HCT116 (cell line): ENCODE measurements at regions not wholly inside any gene's neighbourhood (a gene's known extent, or its start where the extent isn't known, plus 50 kb on each side); places are given as distances from the start of the nearest gene placed in this dataset.
"Not testable (repeated sequence)": the region's sequence is repeated elsewhere in the genome, so short reads cannot be mapped to it uniquely, and the experiment has no call there.

Experiments used
- ATAC-seq: fragments of 200-7000 bp; cut with Tn5 transposase; 2 replicates; pipeline ENCODE4 v1.9.1; 2020; ENCODE audit warnings: mild to moderate bottlenecking, moderate library complexity
- BruUV-seq: library from RNA; stranded (reverse); fragments of 400-500 nt; replicated peaks from 2 replicates; lab custom pipeline; 2021; lab: Mats Ljungman, UMichigan
- CTCF ChIA-PET: fragments of 300-600 bp; sonication (Branson Sonifier 250); formaldehyde crosslinking; loops from one replicate; lab custom pipeline; 2021; ENCODE audit warnings: antibody characterized with exemption; lab: Charles Lee
- POLR2A ChIA-PET: fragments of 300-600, 350-600 bp; sonication (Branson Sonifier 250); formaldehyde crosslinking; loops from one replicate; lab custom pipeline; 2021; ENCODE audit warnings: antibody characterized with exemption; lab: Charles Lee
- RAD21 ChIA-PET, 2 experiments: fragments of 300-600 bp; sonication (Branson Sonifier 250); formaldehyde crosslinking; loops; one replicate each; lab custom pipeline; 2023; ENCODE audit warnings: low total read pairs in 2 of 2; ENCODE audit not compliant: uncharacterized antibody in 2 of 2, unreplicated experiment in 2 of 2, low non-redundant PET in 1 of 2; lab: Charles Lee
- DNase-seq: peaks from one replicate; pipeline ENCODE4 v3.0.0-alpha.2; 2010; ENCODE audit warnings: low read depth, low spot score
- H2AFZ ChIP-seq: fragments of 200-600 bp; shearing (Covaris generic), sonication (generic); 2 replicates; pipeline ENCODE4 v1.6.1; 2017; ENCODE audit warnings: low read depth, mixed run types, mixed read lengths, antibody characterized with exemption, low read length; ENCODE audit not compliant: poor library complexity, severe bottlenecking
- H3K27ac ChIP-seq: 2 replicates; pipeline ENCODE4 v1.5.1; 2012; ENCODE audit warnings: low read depth, low read length
- H3K27me3 ChIP-seq: fragments of 200-600 bp; sonication (generic); 2 replicates; pipeline ENCODE4 v1.6.1; 2016; ENCODE audit warnings: mixed run types, low read length, mixed read lengths; ENCODE audit not compliant: insufficient read depth
- H3K36me3 ChIP-seq, 2 experiments: fragments of 200-500 bp in 1 of 2; fragments of 200-600 bp in 1 of 2; sonication (Bioruptor generic) in 1 of 2; sonication (generic) in 1 of 2; 2 replicates each; pipeline versions ENCODE4 v1.5.1 to v1.6.1; 2014 to 2016; ENCODE audit warnings: low read length in 2 of 2, inconsistent platforms in 1 of 2, mixed read lengths in 1 of 2, mixed run types in 1 of 2; ENCODE audit not compliant: insufficient read depth in 2 of 2, control insufficient read depth in 1 of 2
- H3K4me1 ChIP-seq, 2 experiments: fragments of 200-600 bp in 1 of 2; sonication (generic) in 1 of 2; 2 replicates each; pipeline versions ENCODE4 v1.5.1 to v1.6.1; 2012 to 2017; ENCODE audit warnings: low read length in 2 of 2, inconsistent platforms in 1 of 2, mild to moderate bottlenecking in 1 of 2, mixed read lengths in 1 of 2, mixed run types in 1 of 2, moderate library complexity in 1 of 2; ENCODE audit not compliant: insufficient read depth in 2 of 2, control insufficient read depth in 1 of 2
- H3K4me2 ChIP-seq: fragments of 200-600 bp; sonication (generic); 2 replicates; pipeline ENCODE4 v1.6.1; 2017; ENCODE audit warnings: mixed run types, low read length, mixed read lengths
- H3K4me3 ChIP-seq, 2 experiments: fragments of 200-600 bp in 1 of 2; sonication (generic) in 1 of 2; replicated peaks in 1 of 2; 2 replicates each; pipeline ENCODE4 v1.5.1; 2011 to 2016; ENCODE audit warnings: low read length in 2 of 2, control low read depth in 1 of 2, low read depth in 1 of 2, mild to moderate bottlenecking in 1 of 2, mixed read lengths in 1 of 2, mixed run types in 1 of 2
- H3K79me2 ChIP-seq: fragments of 200-600 bp; sonication (generic); 2 replicates; pipeline ENCODE4 v1.6.1; 2017; ENCODE audit warnings: mild to moderate bottlenecking, mixed run types, low read length, moderate library complexity, mixed read lengths; ENCODE audit not compliant: insufficient read depth
- H3K9ac ChIP-seq: fragments of 200-600 bp; sonication (generic); 2 replicates; pipeline ENCODE4 v1.6.1; 2016; ENCODE audit warnings: low read length, mixed read lengths
- H3K9me2 ChIP-seq: fragments of 200-600 bp; sonication (generic), shearing (Covaris generic); 2 replicates; pipeline ENCODE4 v1.6.1; 2017; ENCODE audit warnings: mixed run types, mild to moderate bottlenecking, moderate library complexity; ENCODE audit not compliant: insufficient read depth
- H3K9me3 ChIP-seq, 2 experiments: fragments of 200-500 bp in 1 of 2; fragments of 200-600 bp in 1 of 2; sonication (Bioruptor generic) in 1 of 2; sonication (generic) in 1 of 2; 2 replicates each; pipeline ENCODE4 v1.6.1; 2014 to 2017; ENCODE audit warnings: low read length in 2 of 2, mixed read lengths in 2 of 2, inconsistent platforms in 1 of 2, low read depth in 1 of 2, mild to moderate bottlenecking in 1 of 2, mixed run types in 1 of 2, moderate library complexity in 1 of 2; ENCODE audit not compliant: control insufficient read depth in 1 of 2, insufficient read depth in 1 of 2
- H4K20me1 ChIP-seq: fragments of 200-600 bp; sonication (generic), shearing (Covaris generic); 2 replicates; pipeline ENCODE4 v1.6.1; 2017; ENCODE audit warnings: mixed run types, mild to moderate bottlenecking, moderate library complexity; ENCODE audit not compliant: insufficient read depth
- EZH2 ChIP-seq: fragments of 200-600 bp; sonication (generic); IDR thresholded peaks from 2 replicates; pipeline ENCODE4 v1.6.1; 2017; ENCODE audit warnings: antibody characterized with exemption, mixed run types
- SP1 ChIP-seq: IDR thresholded peaks from 2 replicates; pipeline ENCODE4 v1.6.1; 2012; ENCODE audit warnings: low read depth
- intact Hi-C: fragments of 100-400 bp; cut with micrococcal nuclease; formaldehyde crosslinking; loops from 2 replicates; pipeline ENCODE4 v1.10.0; 2022

GRCh38 chr4:131721883-131722282 lies 1427.2 kb upstream of the PCDH10 start:
- H3K9ac ChIP-seq, result no peak overlapping the region
- intact Hi-C loops, result no loop called here
- H3K4me1 ChIP-seq, result no peaks in the 10 kb centered on the region
- no peaks in the 10 kb centered on the region for H3K9me3 ChIP-seq
- no peaks in the 10 kb centered on the region for H4K20me1 ChIP-seq
- ChIA-PET CTCF (no interaction called here), RAD21 (no interaction called here), POLR2A (no interaction called here)
- no peak for DNase-seq
- no peak for TF ChIP-seq EZH2
- no peak for TF ChIP-seq SP1
- no peak overlapping the region for H3K4me2 ChIP-seq
- no peaks in the 10 kb centered on the region for H3K79me2 ChIP-seq
- H3K36me3 ChIP-seq, result no peaks in the 10 kb centered on the region
- H3K4me3 ChIP-seq, result no peak overlapping the region
- no peaks in the 10 kb centered on the region for H3K27me3 ChIP-seq
- no peaks in the 10 kb centered on the region for H3K9me2 ChIP-seq
- H3K27ac ChIP-seq, result no peak overlapping the region
- BruUV-seq, result no TSS peak
- no peak for ATAC-seq
- H2AFZ ChIP-seq, result no peak overlapping the region

- intact Hi-C loops, DNase-seq, RAD21 ChIA-PET, POLR2A ChIA-PET, ATAC-seq, H3K27ac ChIP-seq, H3K4me1 ChIP-seq, H3K4me2 ChIP-seq, H4K20me1 ChIP-seq, H3K36me3 ChIP-seq, BruUV-seq, H3K27me3 ChIP-seq, CTCF ChIA-PET, H3K4me3 ChIP-seq, H3K79me2 ChIP-seq, H3K9me2 ChIP-seq, H3K9me3 ChIP-seq, H3K9ac ChIP-seq, H2AFZ ChIP-seq: not testable (repeated sequence)
These were observed 1426.0 kb upstream of the PCDH10 start for GRCh38 chr4:131723069-131723468.

- RAD21 ChIA-PET, CTCF ChIA-PET, H3K4me1 ChIP-seq, H3K27ac ChIP-seq, H3K9me3 ChIP-seq, POLR2A ChIA-PET, H3K9ac ChIP-seq, H3K79me2 ChIP-seq, ATAC-seq, H3K4me2 ChIP-seq, H2AFZ ChIP-seq, intact Hi-C loops, H3K9me2 ChIP-seq, H4K20me1 ChIP-seq, H3K36me3 ChIP-seq, BruUV-seq, H3K27me3 ChIP-seq: not testable (repeated sequence)
- DNase-seq, result peak; percentile 3
- peak overlapping the region in 1 of 2 experiments; percentile 17; a peak in 1 of 4 replicates for H3K4me3 ChIP-seq
These were observed 1424.2 kb upstream of the PCDH10 start for GRCh38 chr4:131724847-131725246.

- CTCF ChIA-PET, H3K4me3 ChIP-seq, H3K27ac ChIP-seq, DNase-seq, H3K79me2 ChIP-seq, H3K27me3 ChIP-seq, POLR2A ChIA-PET, H4K20me1 ChIP-seq, intact Hi-C loops, H2AFZ ChIP-seq, H3K4me1 ChIP-seq, RAD21 ChIA-PET, H3K4me2 ChIP-seq, H3K9ac ChIP-seq, H3K36me3 ChIP-seq, H3K9me2 ChIP-seq, ATAC-seq, BruUV-seq, H3K9me3 ChIP-seq: not testable (repeated sequence)
These were observed 1423.6 kb upstream of the PCDH10 start for GRCh38 chr4:131725521-131725920.
